Fibroblast of pulmonary artery (primary cell): ENCODE measurements at regions not wholly inside any gene's neighbourhood (a gene's known extent, or its start where the extent isn't known, plus 50 kb on each side); places are given as distances from the start of the nearest gene placed in this dataset.

Experiments
- DNase-seq: peaks from one replicate; pipeline ENCODE4 v3.0.0-alpha.2; 2010; ENCODE audit warnings: low read depth
- H3K4me3 ChIP-seq: replicated peaks from 2 replicates; pipeline ENCODE4 v1.5.1; 2011; ENCODE audit warnings: low read depth, mild to moderate bottlenecking, control low read depth, low read length, moderate library complexity
- TF ChIP-seq, protein P1 (sequence below): IDR thresholded peaks from 2 replicates; pipeline ENCODE4 v1.5.1; 2011; ENCODE audit warnings: mild to moderate bottlenecking, control low read depth, low read length, inconsistent platforms; ENCODE audit errors: missing control alignments

GRCh38 chr2:43057742-43058725, 168.4 kb downstream of the ZFP36L2 start:
- DNase-seq: no peak
- TF ChIP-seq, protein P1, sequence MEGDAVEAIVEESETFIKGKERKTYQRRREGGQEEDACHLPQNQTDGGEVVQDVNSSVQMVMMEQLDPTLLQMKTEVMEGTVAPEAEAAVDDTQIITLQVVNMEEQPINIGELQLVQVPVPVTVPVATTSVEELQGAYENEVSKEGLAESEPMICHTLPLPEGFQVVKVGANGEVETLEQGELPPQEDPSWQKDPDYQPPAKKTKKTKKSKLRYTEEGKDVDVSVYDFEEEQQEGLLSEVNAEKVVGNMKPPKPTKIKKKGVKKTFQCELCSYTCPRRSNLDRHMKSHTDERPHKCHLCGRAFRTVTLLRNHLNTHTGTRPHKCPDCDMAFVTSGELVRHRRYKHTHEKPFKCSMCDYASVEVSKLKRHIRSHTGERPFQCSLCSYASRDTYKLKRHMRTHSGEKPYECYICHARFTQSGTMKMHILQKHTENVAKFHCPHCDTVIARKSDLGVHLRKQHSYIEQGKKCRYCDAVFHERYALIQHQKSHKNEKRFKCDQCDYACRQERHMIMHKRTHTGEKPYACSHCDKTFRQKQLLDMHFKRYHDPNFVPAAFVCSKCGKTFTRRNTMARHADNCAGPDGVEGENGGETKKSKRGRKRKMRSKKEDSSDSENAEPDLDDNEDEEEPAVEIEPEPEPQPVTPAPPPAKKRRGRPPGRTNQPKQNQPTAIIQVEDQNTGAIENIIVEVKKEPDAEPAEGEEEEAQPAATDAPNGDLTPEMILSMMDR: no peak
- H3K4me3 ChIP-seq: no peak overlapping the region

GRCh38 chr2:43057026-43057741, 169.2 kb downstream of the ZFP36L2 start:
- TF ChIP-seq, protein P1: no peak
- no peak overlapping the region for H3K4me3 ChIP-seq
- no peak for DNase-seq

DNA sequence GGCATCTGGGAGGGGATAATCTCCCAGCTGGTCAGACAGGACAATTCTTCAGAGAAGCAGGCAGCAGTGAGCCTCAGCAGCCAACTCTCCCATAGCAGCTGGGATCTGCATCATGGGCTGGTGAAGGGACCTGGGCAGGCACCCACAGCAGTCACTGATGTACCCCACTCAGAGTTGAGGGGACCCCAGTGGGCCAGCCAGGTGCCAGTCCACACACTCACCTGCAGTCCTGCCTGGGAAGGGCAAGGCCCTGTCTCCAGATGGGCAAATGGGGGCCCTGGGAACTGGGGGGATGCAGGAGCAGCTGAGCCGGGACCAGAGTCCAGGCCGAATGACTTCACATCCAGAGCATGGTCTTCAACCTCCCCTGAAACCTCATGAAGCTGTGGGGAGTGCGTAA, 170.4 kb downstream of the ZFP36L2 start:
- no peak overlapping the region for H3K4me3 ChIP-seq
- TF ChIP-seq, protein P1: no peak
- DNase-seq: no peak

- TF ChIP-seq, protein P1: no peak
- no peak overlapping the region for H3K4me3 ChIP-seq
- DNase-seq: no peak
Observed at GRCh38 chr2:43055086-43055912, 171.1 kb downstream of the ZFP36L2 start.

GRCh38 chr2:43054367-43054766, 172.0 kb downstream of the ZFP36L2 start:
- H3K4me3 ChIP-seq: no peak overlapping the region
- DNase-seq: no peak
- TF ChIP-seq, protein P1: no peak

DNA sequence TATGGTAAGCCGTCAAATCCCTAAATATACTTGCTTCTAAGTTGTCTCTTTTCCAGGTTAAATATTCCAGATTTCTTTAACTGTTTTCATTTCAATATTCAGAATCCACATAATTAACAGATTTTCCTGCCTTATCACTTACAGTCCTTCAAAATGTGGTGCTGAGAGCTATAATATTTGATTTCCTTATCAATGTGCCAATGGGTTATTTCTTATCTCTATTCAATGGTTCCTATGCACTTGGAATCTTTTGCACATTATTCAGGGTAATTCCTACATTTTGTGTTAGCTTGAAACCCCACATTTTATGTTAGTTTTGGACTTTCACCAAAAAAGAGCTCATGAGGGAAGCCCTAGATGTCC, 173.5 kb downstream of the ZFP36L2 start:
- no peak overlapping the region for H3K4me3 ChIP-seq
- TF ChIP-seq, protein P1: no peak
- no peak for DNase-seq
